ENCODE measurements at regions not wholly inside any gene's neighbourhood (a gene's known extent, or its start where the extent isn't known, plus 50 kb on each side); places are given as distances from the start of the nearest gene placed in this dataset.

GRCh38 chr9:23375511-23375910, 450.5 kb downstream of the ELAVL2 start:
- H3K36me3 Mint-ChIP-seq (ENCODE audit: low read depth), result no peaks in the 10 kb centered on the region
- no peak for DNase-seq
- ATAC-seq, result no peak
- POLR2A ChIA-PET, result no interaction called here
- H3K4me1 Mint-ChIP-seq (ENCODE audit: low read depth), result no peaks in the 10 kb centered on the region
- CTCF ChIA-PET, result no interaction called here
- no peak overlapping the region for H3K4me3 Mint-ChIP-seq
- peaks cover 5% of the 10 kb centered on the region for H3K9me3 Mint-ChIP-seq (ENCODE audit: insufficient read depth)
- H3K27me3 Mint-ChIP-seq (ENCODE audit: low read depth), result no peaks in the 10 kb centered on the region
- H3K27ac Mint-ChIP-seq, result no peak overlapping the region

- Mint-ChIP-seq H3K4me3 (no peak overlapping the region), H3K27me3 (ENCODE audit: low read depth) (no peaks in the 10 kb centered on the region)
Measured at GRCh38 chr9:23379842-23380241, 446.2 kb downstream of the ELAVL2 start.

GRCh38 chr9:23380821-23381220, 445.2 kb downstream of the ELAVL2 start:
- Mint-ChIP-seq H3K4me1 (ENCODE audit: low read depth) (no peaks in the 10 kb centered on the region), H3K9me3 (ENCODE audit: insufficient read depth) (peaks cover 14% of the 10 kb centered on the region), H3K27me3 (ENCODE audit: low read depth) (no peaks in the 10 kb centered on the region), H3K4me3 (no peak overlapping the region), H3K27ac (no peak overlapping the region), H3K36me3 (ENCODE audit: low read depth) (no peaks in the 10 kb centered on the region)
- CTCF ChIA-PET, result no interaction called here
- POLR2A ChIA-PET, result no interaction called here
- DNase-seq, result no peak
- no peak for ATAC-seq

More at GRCh38 chr9:23379842-23380241, 446.2 kb downstream of the ELAVL2 start:
- Mint-ChIP-seq H3K4me1 (ENCODE audit: low read depth) (no peaks in the 10 kb centered on the region), H3K27ac (no peak overlapping the region), H3K36me3 (ENCODE audit: low read depth) (no peaks in the 10 kb centered on the region), H3K9me3 (ENCODE audit: insufficient read depth) (peaks cover 14% of the 10 kb centered on the region)
- DNase-seq (no peak), ATAC-seq (no peak)
- POLR2A ChIA-PET, result no interaction called here
- CTCF ChIA-PET, result no interaction called here

GRCh38 chr9:23382418-23382817, 443.6 kb downstream of the ELAVL2 start:
- H3K36me3 Mint-ChIP-seq (ENCODE audit: low read depth), result no peaks in the 10 kb centered on the region
- no peaks in the 10 kb centered on the region for H3K27me3 Mint-ChIP-seq (ENCODE audit: low read depth)
- H3K27ac Mint-ChIP-seq, result no peak overlapping the region
- POLR2A ChIA-PET, result no interaction called here
- no peak overlapping the region for H3K4me3 Mint-ChIP-seq
- ATAC-seq (no peak), DNase-seq (no peak)
- CTCF ChIA-PET, result no interaction called here
- peaks cover 14% of the 10 kb centered on the region for H3K9me3 Mint-ChIP-seq (ENCODE audit: insufficient read depth)
- no peaks in the 10 kb centered on the region for H3K4me1 Mint-ChIP-seq (ENCODE audit: low read depth)

GRCh38 chr9:23394189-23394588, 431.9 kb downstream of the ELAVL2 start:
- H3K27me3 Mint-ChIP-seq (ENCODE audit: low read depth), result no peaks in the 10 kb centered on the region
- ChIA-PET CTCF (no interaction called here), POLR2A (no interaction called here)
- H3K27ac Mint-ChIP-seq, result no peak overlapping the region
- no peaks in the 10 kb centered on the region for H3K4me1 Mint-ChIP-seq (ENCODE audit: low read depth)
- no peak overlapping the region for H3K4me3 Mint-ChIP-seq
- H3K9me3 Mint-ChIP-seq (ENCODE audit: insufficient read depth), result peaks cover 26% of the 10 kb centered on the region
- ATAC-seq (no peak), DNase-seq (no peak)
- no peaks in the 10 kb centered on the region for H3K36me3 Mint-ChIP-seq (ENCODE audit: low read depth)

GRCh38 chr9:23408874-23409273, 417.2 kb downstream of the ELAVL2 start:
- H3K4me1 Mint-ChIP-seq (ENCODE audit: low read depth), result no peaks in the 10 kb centered on the region
- peaks cover 9% of the 10 kb centered on the region for H3K9me3 Mint-ChIP-seq (ENCODE audit: insufficient read depth)
- H3K27ac Mint-ChIP-seq, result no peak overlapping the region
- no peaks in the 10 kb centered on the region for H3K27me3 Mint-ChIP-seq (ENCODE audit: low read depth)
- no peak overlapping the region for H3K4me3 Mint-ChIP-seq
- POLR2A ChIA-PET, result no interaction called here
- CTCF ChIA-PET, result no interaction called here
- DNase-seq (no peak), ATAC-seq (no peak)
- no peaks in the 10 kb centered on the region for H3K36me3 Mint-ChIP-seq (ENCODE audit: low read depth)

- ChIA-PET CTCF (no interaction called here), POLR2A (no interaction called here)
- H3K27me3 Mint-ChIP-seq (ENCODE audit: low read depth), result no peaks in the 10 kb centered on the region
- H3K4me1 Mint-ChIP-seq (ENCODE audit: low read depth), result no peaks in the 10 kb centered on the region
- no peak overlapping the region for H3K27ac Mint-ChIP-seq
- H3K36me3 Mint-ChIP-seq (ENCODE audit: low read depth), result no peaks in the 10 kb centered on the region
- ATAC-seq (no peak), DNase-seq (no peak)
- peaks cover 6% of the 10 kb centered on the region for H3K9me3 Mint-ChIP-seq (ENCODE audit: insufficient read depth)
- no peak overlapping the region for H3K4me3 Mint-ChIP-seq
Measured at GRCh38 chr9:23412046-23412445, 414.0 kb downstream of the ELAVL2 start.

GRCh38 chr9:23412458-23412857, 413.6 kb downstream of the ELAVL2 start:
- ChIA-PET CTCF (no interaction called here), POLR2A (no interaction called here)
- Mint-ChIP-seq H3K27me3 (ENCODE audit: low read depth) (no peaks in the 10 kb centered on the region), H3K36me3 (ENCODE audit: low read depth) (no peaks in the 10 kb centered on the region), H3K27ac (no peak overlapping the region), H3K4me1 (ENCODE audit: low read depth) (no peaks in the 10 kb centered on the region), H3K4me3 (no peak overlapping the region), H3K9me3 (ENCODE audit: insufficient read depth) (peaks cover 6% of the 10 kb centered on the region)
- no peak for ATAC-seq
- no peak for DNase-seq

- H3K27me3 Mint-ChIP-seq (ENCODE audit: low read depth), result no peaks in the 10 kb centered on the region
- ATAC-seq (no peak), DNase-seq (no peak)
- H3K4me3 Mint-ChIP-seq, result no peak overlapping the region
- H3K9me3 Mint-ChIP-seq (ENCODE audit: insufficient read depth), result peaks cover 6% of the 10 kb centered on the region
- no peaks in the 10 kb centered on the region for H3K36me3 Mint-ChIP-seq (ENCODE audit: low read depth)
- ChIA-PET CTCF (no interaction called here), POLR2A (no interaction called here)
- H3K27ac Mint-ChIP-seq, result no peak overlapping the region
- H3K4me1 Mint-ChIP-seq (ENCODE audit: low read depth), result no peaks in the 10 kb centered on the region
Measured at GRCh38 chr9:23413541-23413940, 412.5 kb downstream of the ELAVL2 start.

- Mint-ChIP-seq H3K9me3 (ENCODE audit: insufficient read depth) (peaks cover 12% of the 10 kb centered on the region), H3K27ac (no peak overlapping the region), H3K36me3 (ENCODE audit: low read depth) (no peaks in the 10 kb centered on the region), H3K4me3 (no peak overlapping the region), H3K4me1 (ENCODE audit: low read depth) (no peaks in the 10 kb centered on the region), H3K27me3 (ENCODE audit: low read depth) (no peaks in the 10 kb centered on the region)
- ChIA-PET CTCF (no interaction called here), POLR2A (no interaction called here)
- no peak for ATAC-seq
- no peak for DNase-seq
Measured at GRCh38 chr9:23423999-23424398, 402.0 kb downstream of the ELAVL2 start.

- no peak for ATAC-seq
- Mint-ChIP-seq H3K27me3 (ENCODE audit: low read depth) (no peaks in the 10 kb centered on the region), H3K4me1 (ENCODE audit: low read depth) (no peaks in the 10 kb centered on the region), H3K4me3 (no peak overlapping the region), H3K9me3 (ENCODE audit: insufficient read depth) (peaks cover 10% of the 10 kb centered on the region), H3K27ac (no peak overlapping the region), H3K36me3 (ENCODE audit: low read depth) (no peaks in the 10 kb centered on the region)
- no peak for DNase-seq
- ChIA-PET POLR2A (no interaction called here), CTCF (no interaction called here)
Measured at GRCh38 chr9:23426144-23426543, 399.9 kb downstream of the ELAVL2 start.

- no peak for ATAC-seq
- DNase-seq, result no peak
- no peak overlapping the region for H3K4me3 Mint-ChIP-seq
- no peak overlapping the region for H3K27ac Mint-ChIP-seq
- CTCF ChIA-PET, result no interaction called here
- no peaks in the 10 kb centered on the region for H3K36me3 Mint-ChIP-seq (ENCODE audit: low read depth)
- no peaks in the 10 kb centered on the region for H3K27me3 Mint-ChIP-seq (ENCODE audit: low read depth)
- no peaks in the 10 kb centered on the region for H3K4me1 Mint-ChIP-seq (ENCODE audit: low read depth)
- peaks cover 9% of the 10 kb centered on the region for H3K9me3 Mint-ChIP-seq (ENCODE audit: insufficient read depth)
- POLR2A ChIA-PET, result no interaction called here
Measured at GRCh38 chr9:23431459-23431858, 394.6 kb downstream of the ELAVL2 start.

GRCh38 chr9:23434654-23435053, 391.4 kb downstream of the ELAVL2 start:
- Mint-ChIP-seq H3K27ac (no peak overlapping the region), H3K9me3 (ENCODE audit: insufficient read depth) (peaks cover 8% of the 10 kb centered on the region), H3K27me3 (ENCODE audit: low read depth) (no peaks in the 10 kb centered on the region), H3K4me1 (ENCODE audit: low read depth) (no peaks in the 10 kb centered on the region), H3K36me3 (ENCODE audit: low read depth) (no peaks in the 10 kb centered on the region), H3K4me3 (no peak overlapping the region)
- ChIA-PET CTCF (no interaction called here), POLR2A (interaction anchor here (0.7 kb wide), 1 partner anchor 174 kb away, joined by 3 read pairs; no protein-coding TSS in a partner anchor)
- DNase-seq, result no peak
- no peak for ATAC-seq

Data from activated CD8-positive, alpha-beta T cell treated with anti-CD3 and anti-CD28 coated beads, Interleukin-2, amount 10 ng/mL, durations not matched to agents 7 days and 5 days (primary cell).